ENCODE measurements at regions not wholly inside any gene's neighbourhood (a gene's known extent, or its start where the extent isn't known, plus 50 kb on each side); places are given as distances from the start of the nearest gene placed in this dataset.

DNA sequence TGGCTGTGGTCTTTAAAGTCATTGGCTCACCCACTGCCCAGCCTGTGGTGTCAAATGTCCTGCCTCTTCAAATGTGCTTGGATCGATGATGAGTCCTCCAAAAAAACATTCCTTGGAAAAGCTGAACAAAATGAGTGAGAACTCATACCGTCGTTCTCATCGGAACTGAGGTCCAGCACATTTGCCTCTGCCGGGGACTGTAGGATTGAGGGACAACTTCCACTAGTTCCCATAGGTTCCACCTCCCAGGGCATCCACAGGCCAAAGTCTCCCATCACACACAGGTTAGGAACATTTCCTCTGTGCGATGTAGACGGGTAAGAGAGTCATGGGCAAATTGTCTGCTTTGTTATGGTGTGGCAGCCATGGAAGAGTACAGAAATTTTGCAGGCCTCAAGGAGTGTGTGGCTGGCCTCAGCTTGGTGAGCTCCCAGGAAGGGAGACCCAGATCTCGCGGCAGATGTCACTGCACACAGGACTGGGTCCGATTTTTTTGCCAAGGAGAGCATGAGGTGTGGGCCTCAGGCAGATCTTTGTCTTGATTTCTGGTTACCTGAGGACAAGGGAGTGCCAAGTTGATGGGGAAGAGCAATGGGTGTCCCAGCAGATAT, 115.7 kb downstream of the SNRPN start:
- TF ChIP-seq POLR2A (IDR thresholded peaks at IDR 0.05): no peak
- TF ChIP-seq, protein P1, sequence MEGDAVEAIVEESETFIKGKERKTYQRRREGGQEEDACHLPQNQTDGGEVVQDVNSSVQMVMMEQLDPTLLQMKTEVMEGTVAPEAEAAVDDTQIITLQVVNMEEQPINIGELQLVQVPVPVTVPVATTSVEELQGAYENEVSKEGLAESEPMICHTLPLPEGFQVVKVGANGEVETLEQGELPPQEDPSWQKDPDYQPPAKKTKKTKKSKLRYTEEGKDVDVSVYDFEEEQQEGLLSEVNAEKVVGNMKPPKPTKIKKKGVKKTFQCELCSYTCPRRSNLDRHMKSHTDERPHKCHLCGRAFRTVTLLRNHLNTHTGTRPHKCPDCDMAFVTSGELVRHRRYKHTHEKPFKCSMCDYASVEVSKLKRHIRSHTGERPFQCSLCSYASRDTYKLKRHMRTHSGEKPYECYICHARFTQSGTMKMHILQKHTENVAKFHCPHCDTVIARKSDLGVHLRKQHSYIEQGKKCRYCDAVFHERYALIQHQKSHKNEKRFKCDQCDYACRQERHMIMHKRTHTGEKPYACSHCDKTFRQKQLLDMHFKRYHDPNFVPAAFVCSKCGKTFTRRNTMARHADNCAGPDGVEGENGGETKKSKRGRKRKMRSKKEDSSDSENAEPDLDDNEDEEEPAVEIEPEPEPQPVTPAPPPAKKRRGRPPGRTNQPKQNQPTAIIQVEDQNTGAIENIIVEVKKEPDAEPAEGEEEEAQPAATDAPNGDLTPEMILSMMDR (IDR thresholded peaks at IDR 0.05): no peak

Data from vagina (tissue), 2 donors.